SK-N-SH (cell line): ENCODE measurements at regions not wholly inside any gene's neighbourhood (a gene's known extent, or its start where the extent isn't known, plus 50 kb on each side); places are given as distances from the start of the nearest gene placed in this dataset.

ENCODE experiments used
- CTCF ChIA-PET: fragments of 300-600, 350-600 bp; formaldehyde crosslinking; extraction: SDS; loops from one replicate; lab custom pipeline; 2021; lab: Yijun Ruan, JAX
- POLR2A ChIA-PET: fragments of 350-600 bp; sonication (Branson Sonifier 250); formaldehyde crosslinking; extraction: SDS; loops from one replicate; lab custom pipeline; 2020; ENCODE audit warnings: antibody characterized with exemption, inconsistent platforms; lab: Yijun Ruan, JAX
- DNase-seq: peaks from one replicate; pipeline ENCODE4 v3.0.0; 2012
- H2AFZ ChIP-seq: fragments of 200-600 bp; sonication (generic); 2 replicates; pipeline ENCODE4 v1.8.1; 2016; ENCODE audit warnings: antibody characterized with exemption, mild to moderate bottlenecking, low read depth
- H3F3A ChIP-seq: fragments of 200-600 bp; sonication (generic); replicated peaks from 2 replicates; pipeline ENCODE3; 2016; ENCODE audit warnings: antibody characterized with exemption, mild to moderate bottlenecking; ENCODE audit not compliant: insufficient read depth
- H3K27ac ChIP-seq, 2 experiments: fragments of 200-500 bp in 1 of 2; fragments of 200-600 bp in 1 of 2; sonication (Bioruptor generic) in 1 of 2; sonication (generic), shearing (Covaris generic) in 1 of 2; 2 replicates each; pipeline versions ENCODE4 v1.5.1 to v1.6.1; 2014 to 2016; ENCODE audit warnings: low read depth in 2 of 2, inconsistent platforms in 1 of 2, low read length in 1 of 2, mild to moderate bottlenecking in 1 of 2, mixed read lengths in 1 of 2
- H3K27me3 ChIP-seq: fragments of 200-600 bp; sonication (generic), shearing (Covaris generic); 2 replicates; pipeline ENCODE4 v1.6.1; 2016; ENCODE audit warnings: mixed run types; ENCODE audit not compliant: insufficient read depth
- H3K36me3 ChIP-seq, 2 experiments: fragments of 200-500 bp in 1 of 2; fragments of 200-600 bp in 1 of 2; sonication (Bioruptor generic) in 1 of 2; sonication (generic) in 1 of 2; replicated peaks in 1 of 2; 2 replicates each; pipeline versions ENCODE3 to v1.5.1; 2014 to 2016; ENCODE audit warnings: low read length in 1 of 2, mild to moderate bottlenecking in 1 of 2; ENCODE audit not compliant: insufficient read depth in 2 of 2, control insufficient read depth in 1 of 2
- H3K4me1 ChIP-seq, 2 experiments: fragments of 200-500 bp in 1 of 2; fragments of 200-600 bp in 1 of 2; sonication (Bioruptor generic) in 1 of 2; sonication (generic), shearing (Covaris generic) in 1 of 2; 2 replicates each; pipeline versions ENCODE4 v1.5.1 to v1.6.1; 2014 to 2016; ENCODE audit warnings: low read depth in 1 of 2, low read length in 1 of 2, mixed run types in 1 of 2; ENCODE audit not compliant: insufficient read depth in 2 of 2, control insufficient read depth in 1 of 2
- H3K4me2 ChIP-seq: fragments of 200-600 bp; sonication (generic), shearing (Covaris generic); 2 replicates; pipeline ENCODE4 v1.6.1; 2017; ENCODE audit warnings: mixed run types
- H3K4me3 ChIP-seq, 2 experiments: fragments of 200-500 bp in 1 of 2; fragments of 200-600 bp in 1 of 2; sonication (Bioruptor generic) in 1 of 2; sonication (generic), shearing (Covaris generic) in 1 of 2; 2 replicates each; pipeline versions ENCODE4 v1.5.1 to v1.8.1; 2014 to 2016; ENCODE audit warnings: low read depth in 2 of 2, inconsistent platforms in 1 of 2, low read length in 1 of 2, mild to moderate bottlenecking in 1 of 2, mixed read lengths in 1 of 2, moderate library complexity in 1 of 2
- H3K79me2 ChIP-seq: fragments of 200-600 bp; sonication (generic); 2 replicates; pipeline ENCODE4 v1.8.1; 2017; ENCODE audit warnings: mild to moderate bottlenecking; ENCODE audit not compliant: insufficient read depth
- H3K9ac ChIP-seq: fragments of 200-600 bp; sonication (generic); 2 replicates; pipeline ENCODE4 v1.6.1; 2017; ENCODE audit warnings: mixed run types
- H3K9me2 ChIP-seq: fragments of 200-600 bp; sonication (generic); 2 replicates; pipeline ENCODE4 v1.6.1; 2017; ENCODE audit warnings: mixed run types
- H3K9me3 ChIP-seq: fragments of 200-600 bp; sonication (generic); 2 replicates; pipeline ENCODE4 v1.6.1; 2017; ENCODE audit warnings: mixed run types, mild to moderate bottlenecking, moderate library complexity
- H4K20me1 ChIP-seq: fragments of 200-600 bp; sonication (generic); 2 replicates; pipeline ENCODE4 v1.6.1; 2017; ENCODE audit warnings: mild to moderate bottlenecking, mixed run types; ENCODE audit not compliant: insufficient read depth
- ELF1 ChIP-seq: IDR thresholded peaks from 2 replicates; pipeline ENCODE4 v1.4.0; 2012
- MXI1 ChIP-seq: IDR thresholded peaks from 2 replicates; pipeline ENCODE4 v1.6.1; 2012; ENCODE audit warnings: mild to moderate bottlenecking, low read depth, low read length, improper control_type of control experiment
- NFIC ChIP-seq: IDR thresholded peaks from 2 replicates; pipeline ENCODE4 v1.4.0; 2012; ENCODE audit warnings: borderline replicate concordance
- NRF1 ChIP-seq: IDR thresholded peaks from 2 replicates; pipeline ENCODE4 v1.6.1; 2012; ENCODE audit warnings: low read depth, mild to moderate bottlenecking, low read length
- POLR2AphosphoS5 ChIP-seq: IDR thresholded peaks from 2 replicates; pipeline ENCODE4 v1.6.1; 2012; ENCODE audit warnings: low read depth, low read length
- RAD21 ChIP-seq: IDR thresholded peaks from 2 replicates; pipeline ENCODE4 v1.6.1; 2012; ENCODE audit warnings: mild to moderate bottlenecking, low read length
- SMC3 ChIP-seq: IDR thresholded peaks from 2 replicates; pipeline ENCODE4 v1.6.1; 2012; ENCODE audit warnings: low read depth, low read length, improper control_type of control experiment
- TAF1 ChIP-seq: IDR thresholded peaks from 2 replicates; pipeline ENCODE4 v1.6.1; 2012; ENCODE audit warnings: low read depth, mild to moderate bottlenecking, low read length, moderate library complexity, borderline replicate concordance
- YY1 ChIP-seq: IDR thresholded peaks from 2 replicates; pipeline ENCODE4 v1.4.0; 2012; ENCODE audit warnings: low read depth, mild to moderate bottlenecking
- WGBS: methylation state at CpG from one replicate; pipeline ENCODE4 v1.1.6; 2017; ENCODE audit warnings: low lambda C conversion rate; 5-methylcytosine and 5-hydroxymethylcytosine counted together
- TF ChIP-seq, protein P1 (sequence below): IDR thresholded peaks from 2 replicates; pipeline ENCODE4 v1.6.1; 2012; ENCODE audit warnings: mild to moderate bottlenecking, low read depth, low read length, moderate library complexity
- TF ChIP-seq, protein P2 (sequence below): IDR thresholded peaks from 2 replicates; pipeline ENCODE4 v1.4.0; 2012; ENCODE audit warnings: low read depth, borderline replicate concordance
- TF ChIP-seq, protein P3 (sequence below): IDR thresholded peaks from 2 replicates; pipeline ENCODE4 v1.4.0; 2012; ENCODE audit warnings: low read depth, borderline replicate concordance

DNA sequence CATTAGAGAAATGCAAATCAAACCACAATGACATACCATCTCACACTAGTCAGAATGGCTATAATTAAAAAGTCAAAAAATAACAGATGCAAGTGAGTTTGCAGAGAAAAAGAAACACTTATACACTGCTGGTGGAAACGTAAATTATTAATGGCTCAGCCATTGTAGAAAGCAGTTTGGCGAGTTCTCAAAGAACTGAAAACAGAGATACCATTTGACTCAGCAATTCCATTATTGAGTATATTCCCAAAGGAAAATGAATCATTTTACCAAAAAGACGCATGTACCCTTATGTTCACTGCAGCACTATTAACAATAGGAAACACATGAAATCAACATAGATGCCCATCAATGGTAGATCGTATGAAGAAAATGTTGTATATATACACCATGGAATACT lies 75.0 kb downstream of the NAA11 start:
- WGBS = 68% methylated on average over 4 of the region's 4 CpGs

More for the DNA sequence above, 75.0 kb downstream of the NAA11 start:
- TF ChIP-seq YY1 (no peak), NRF1 (no peak), SMC3 (no peak), POLR2AphosphoS5 (no peak), RAD21 (no peak), NFIC (no peak), MXI1 (no peak), ELF1 (no peak), TAF1 (no peak)
- TF ChIP-seq, protein P1, sequence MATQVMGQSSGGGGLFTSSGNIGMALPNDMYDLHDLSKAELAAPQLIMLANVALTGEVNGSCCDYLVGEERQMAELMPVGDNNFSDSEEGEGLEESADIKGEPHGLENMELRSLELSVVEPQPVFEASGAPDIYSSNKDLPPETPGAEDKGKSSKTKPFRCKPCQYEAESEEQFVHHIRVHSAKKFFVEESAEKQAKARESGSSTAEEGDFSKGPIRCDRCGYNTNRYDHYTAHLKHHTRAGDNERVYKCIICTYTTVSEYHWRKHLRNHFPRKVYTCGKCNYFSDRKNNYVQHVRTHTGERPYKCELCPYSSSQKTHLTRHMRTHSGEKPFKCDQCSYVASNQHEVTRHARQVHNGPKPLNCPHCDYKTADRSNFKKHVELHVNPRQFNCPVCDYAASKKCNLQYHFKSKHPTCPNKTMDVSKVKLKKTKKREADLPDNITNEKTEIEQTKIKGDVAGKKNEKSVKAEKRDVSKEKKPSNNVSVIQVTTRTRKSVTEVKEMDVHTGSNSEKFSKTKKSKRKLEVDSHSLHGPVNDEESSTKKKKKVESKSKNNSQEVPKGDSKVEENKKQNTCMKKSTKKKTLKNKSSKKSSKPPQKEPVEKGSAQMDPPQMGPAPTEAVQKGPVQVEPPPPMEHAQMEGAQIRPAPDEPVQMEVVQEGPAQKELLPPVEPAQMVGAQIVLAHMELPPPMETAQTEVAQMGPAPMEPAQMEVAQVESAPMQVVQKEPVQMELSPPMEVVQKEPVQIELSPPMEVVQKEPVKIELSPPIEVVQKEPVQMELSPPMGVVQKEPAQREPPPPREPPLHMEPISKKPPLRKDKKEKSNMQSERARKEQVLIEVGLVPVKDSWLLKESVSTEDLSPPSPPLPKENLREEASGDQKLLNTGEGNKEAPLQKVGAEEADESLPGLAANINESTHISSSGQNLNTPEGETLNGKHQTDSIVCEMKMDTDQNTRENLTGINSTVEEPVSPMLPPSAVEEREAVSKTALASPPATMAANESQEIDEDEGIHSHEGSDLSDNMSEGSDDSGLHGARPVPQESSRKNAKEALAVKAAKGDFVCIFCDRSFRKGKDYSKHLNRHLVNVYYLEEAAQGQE = no peak
- TF ChIP-seq, protein P2, sequence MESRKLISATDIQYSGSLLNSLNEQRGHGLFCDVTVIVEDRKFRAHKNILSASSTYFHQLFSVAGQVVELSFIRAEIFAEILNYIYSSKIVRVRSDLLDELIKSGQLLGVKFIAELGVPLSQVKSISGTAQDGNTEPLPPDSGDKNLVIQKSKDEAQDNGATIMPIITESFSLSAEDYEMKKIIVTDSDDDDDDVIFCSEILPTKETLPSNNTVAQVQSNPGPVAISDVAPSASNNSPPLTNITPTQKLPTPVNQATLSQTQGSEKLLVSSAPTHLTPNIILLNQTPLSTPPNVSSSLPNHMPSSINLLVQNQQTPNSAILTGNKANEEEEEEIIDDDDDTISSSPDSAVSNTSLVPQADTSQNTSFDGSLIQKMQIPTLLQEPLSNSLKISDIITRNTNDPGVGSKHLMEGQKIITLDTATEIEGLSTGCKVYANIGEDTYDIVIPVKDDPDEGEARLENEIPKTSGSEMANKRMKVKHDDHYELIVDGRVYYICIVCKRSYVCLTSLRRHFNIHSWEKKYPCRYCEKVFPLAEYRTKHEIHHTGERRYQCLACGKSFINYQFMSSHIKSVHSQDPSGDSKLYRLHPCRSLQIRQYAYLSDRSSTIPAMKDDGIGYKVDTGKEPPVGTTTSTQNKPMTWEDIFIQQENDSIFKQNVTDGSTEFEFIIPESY = no peak
- TF ChIP-seq, protein P3, sequence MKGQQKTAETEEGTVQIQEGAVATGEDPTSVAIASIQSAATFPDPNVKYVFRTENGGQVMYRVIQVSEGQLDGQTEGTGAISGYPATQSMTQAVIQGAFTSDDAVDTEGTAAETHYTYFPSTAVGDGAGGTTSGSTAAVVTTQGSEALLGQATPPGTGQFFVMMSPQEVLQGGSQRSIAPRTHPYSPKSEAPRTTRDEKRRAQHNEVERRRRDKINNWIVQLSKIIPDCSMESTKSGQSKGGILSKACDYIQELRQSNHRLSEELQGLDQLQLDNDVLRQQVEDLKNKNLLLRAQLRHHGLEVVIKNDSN = no peak
- H3K4me1 ChIP-seq = peaks cover 0 to 2% of the 10 kb centered on the region in 2 experiments; a peak in 2 of 4 replicates
- H3K4me2 ChIP-seq = no peak overlapping the region
- H3K36me3 ChIP-seq = no peaks in the 10 kb centered on the region
- ChIA-PET CTCF (no interaction called here), POLR2A (no interaction called here)
- H3K27me3 ChIP-seq = no peaks in the 10 kb centered on the region
- no peaks in the 10 kb centered on the region for H3F3A ChIP-seq
- H3K9me2 ChIP-seq = no peaks in the 10 kb centered on the region
- no peak for DNase-seq
- no peaks in the 10 kb centered on the region for H4K20me1 ChIP-seq
- no peaks in the 10 kb centered on the region for H3K79me2 ChIP-seq
- H3K9me3 ChIP-seq = no peaks in the 10 kb centered on the region
- H2AFZ ChIP-seq = no peak overlapping the region
- H3K9ac ChIP-seq = no peak overlapping the region
- no peak overlapping the region for H3K4me3 ChIP-seq
- H3K27ac ChIP-seq = no peak overlapping the region
